NT2/D1 (cell line): ENCODE measurements at regions not wholly inside any gene's neighbourhood (a gene's known extent, or its start where the extent isn't known, plus 50 kb on each side); places are given as distances from the start of the nearest gene placed in this dataset.

Experiments
- SUZ12 ChIP-seq: IDR thresholded peaks from 2 replicates; pipeline ENCODE4 v1.6.1; 2011; ENCODE audit not compliant: insufficient read length, insufficient read depth; ENCODE audit errors: extremely low read depth
- YY1 ChIP-seq: IDR thresholded peaks from 2 replicates; pipeline ENCODE4 v1.6.1; 2011; ENCODE audit not compliant: insufficient read length, insufficient read depth
- ZNF274 ChIP-seq: IDR thresholded peaks from 2 replicates; pipeline ENCODE4 v1.6.1; 2011; ENCODE audit warnings: mild to moderate bottlenecking, low read depth, low read length

DNA sequence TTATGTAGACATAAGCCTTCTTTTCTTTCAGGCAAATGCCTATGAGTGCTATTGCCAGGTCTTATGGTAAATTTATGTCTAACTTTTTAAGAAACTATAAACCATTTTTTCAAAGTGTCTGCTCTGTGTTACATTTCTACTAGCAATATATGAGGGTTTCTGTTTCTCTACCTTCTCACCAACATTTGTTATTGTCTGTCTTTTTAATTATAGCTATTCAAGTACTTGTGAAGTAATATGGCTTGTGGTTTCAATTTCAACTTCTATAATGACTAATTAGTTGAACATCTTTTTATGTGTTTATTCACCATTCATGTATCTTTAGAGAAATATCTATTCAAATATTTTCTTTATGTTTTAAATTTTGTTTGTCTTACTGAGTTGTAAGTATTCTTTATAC, 213.1 kb upstream of the MC4R start:
- TF ChIP-seq YY1 (no peak), SUZ12 (no peak), ZNF274 (no peak)
